ENCODE measurements at regions not wholly inside any gene's neighbourhood (a gene's known extent, or its start where the extent isn't known, plus 50 kb on each side); places are given as distances from the start of the nearest gene placed in this dataset.

GRCh38 chr18:56391931-56392590 is 246.3 kb downstream of the TXNL1 start:
- Histone ChIP-seq H4K20me1 (ENCODE audit: insufficient read depth, low read length) (no peaks in the 10 kb centered on the region), H3K27me3 (ENCODE audit: insufficient read depth, low read length) (no peaks in the 10 kb centered on the region), H3K4me1 (ENCODE audit: insufficient read depth, low read length, severe bottlenecking) (no peaks in the 10 kb centered on the region), H3K9me2 (ENCODE audit: low read depth, low read length) (no peaks in the 10 kb centered on the region), H3K9me3 (ENCODE audit: low read length) (no peaks in the 10 kb centered on the region), H3K36me3 (ENCODE audit: insufficient read depth, low read length) (no peaks in the 10 kb centered on the region), H3K27ac (ENCODE audit: low read depth, low read length, poor library complexity, severe bottlenecking) (no peak overlapping the region), H2AFZ (ENCODE audit: low read length) (no peak overlapping the region), H3K4me3 (ENCODE audit: low read depth, low read length, poor library complexity, severe bottlenecking) (no peak overlapping the region), H3K79me2 (ENCODE audit: insufficient read depth, low read length) (no peaks in the 10 kb centered on the region), H3K4me2 (ENCODE audit: low read length) (no peak overlapping the region), H3K9ac (ENCODE audit: low read length) (no peak overlapping the region), H3F3A (ENCODE audit: insufficient read depth, low read length) (no peaks in the 10 kb centered on the region)
- TF ChIP-seq CTCF (IDR thresholded peaks at IDR 0.05; ENCODE audit: low read length), result no peak
- TF ChIP-seq EZH2 (IDR thresholded peaks at IDR 0.05; ENCODE audit: borderline replicate concordance, low read length), result no peak

- no peaks in the 10 kb centered on the region for H3F3A ChIP-seq (ENCODE audit: insufficient read depth, low read length)
- H3K27me3 ChIP-seq (ENCODE audit: insufficient read depth, low read length), result no peaks in the 10 kb centered on the region
Measured at GRCh38 chr18:56390626-56391025, 247.8 kb downstream of the TXNL1 start.

GRCh38 chr18:56389190-56389589 is 249.2 kb downstream of the TXNL1 start:
- Histone ChIP-seq H3F3A (ENCODE audit: insufficient read depth, low read length) (no peaks in the 10 kb centered on the region), H3K36me3 (ENCODE audit: insufficient read depth, low read length) (no peaks in the 10 kb centered on the region), H4K20me1 (ENCODE audit: insufficient read depth, low read length) (no peaks in the 10 kb centered on the region), H3K9ac (ENCODE audit: low read length) (no peak overlapping the region), H3K4me1 (ENCODE audit: insufficient read depth, low read length, severe bottlenecking) (no peaks in the 10 kb centered on the region), H3K27ac (ENCODE audit: low read depth, low read length, poor library complexity, severe bottlenecking) (no peak overlapping the region), H3K27me3 (ENCODE audit: insufficient read depth, low read length) (no peaks in the 10 kb centered on the region), H3K4me2 (ENCODE audit: low read length) (no peak overlapping the region), H3K4me3 (ENCODE audit: low read depth, low read length, poor library complexity, severe bottlenecking) (no peak overlapping the region), H2AFZ (ENCODE audit: low read length) (no peak overlapping the region), H3K79me2 (ENCODE audit: insufficient read depth, low read length) (no peaks in the 10 kb centered on the region), H3K9me2 (ENCODE audit: low read depth, low read length) (no peaks in the 10 kb centered on the region), H3K9me3 (ENCODE audit: low read length) (no peaks in the 10 kb centered on the region)
- TF ChIP-seq EZH2 (IDR thresholded peaks at IDR 0.05; ENCODE audit: borderline replicate concordance, low read length), result no peak

More at GRCh38 chr18:56390626-56391025, 247.8 kb downstream of the TXNL1 start:
- H3K4me1 ChIP-seq (ENCODE audit: insufficient read depth, low read length, severe bottlenecking), result no peaks in the 10 kb centered on the region
- no peak overlapping the region for H2AFZ ChIP-seq (ENCODE audit: low read length)
- H3K27ac ChIP-seq (ENCODE audit: low read depth, low read length, poor library complexity, severe bottlenecking), result no peak overlapping the region
- H3K4me3 ChIP-seq (ENCODE audit: low read depth, low read length, poor library complexity, severe bottlenecking), result no peak overlapping the region
- no peaks in the 10 kb centered on the region for H3K36me3 ChIP-seq (ENCODE audit: insufficient read depth, low read length)
- no peaks in the 10 kb centered on the region for H4K20me1 ChIP-seq (ENCODE audit: insufficient read depth, low read length)
- no peak overlapping the region for H3K4me2 ChIP-seq (ENCODE audit: low read length)
- no peaks in the 10 kb centered on the region for H3K9me3 ChIP-seq (ENCODE audit: low read length)
- no peak for TF ChIP-seq CTCF (IDR thresholded peaks at IDR 0.05; ENCODE audit: low read length)
- TF ChIP-seq EZH2 (IDR thresholded peaks at IDR 0.05; ENCODE audit: borderline replicate concordance, low read length), result no peak
- H3K9me2 ChIP-seq (ENCODE audit: low read depth, low read length), result no peaks in the 10 kb centered on the region
- H3K9ac ChIP-seq (ENCODE audit: low read length), result no peak overlapping the region
- H3K79me2 ChIP-seq (ENCODE audit: insufficient read depth, low read length), result no peaks in the 10 kb centered on the region

GRCh38 chr18:56388571-56388970 is 249.8 kb downstream of the TXNL1 start:
- no peak overlapping the region for H3K27ac ChIP-seq (ENCODE audit: low read depth, low read length, poor library complexity, severe bottlenecking)
- no peak overlapping the region for H3K9ac ChIP-seq (ENCODE audit: low read length)
- H3K4me3 ChIP-seq (ENCODE audit: low read depth, low read length, poor library complexity, severe bottlenecking), result no peak overlapping the region
- H3K9me2 ChIP-seq (ENCODE audit: low read depth, low read length), result no peaks in the 10 kb centered on the region
- no peak overlapping the region for H3K4me2 ChIP-seq (ENCODE audit: low read length)
- H4K20me1 ChIP-seq (ENCODE audit: insufficient read depth, low read length), result no peaks in the 10 kb centered on the region
- no peaks in the 10 kb centered on the region for H3K27me3 ChIP-seq (ENCODE audit: insufficient read depth, low read length)
- H3K79me2 ChIP-seq (ENCODE audit: insufficient read depth, low read length), result no peaks in the 10 kb centered on the region
- TF ChIP-seq CTCF (IDR thresholded peaks at IDR 0.05; ENCODE audit: low read length) (no peak), EZH2 (IDR thresholded peaks at IDR 0.05; ENCODE audit: borderline replicate concordance, low read length) (no peak)
- H3K4me1 ChIP-seq (ENCODE audit: insufficient read depth, low read length, severe bottlenecking), result no peaks in the 10 kb centered on the region
- no peaks in the 10 kb centered on the region for H3K36me3 ChIP-seq (ENCODE audit: insufficient read depth, low read length)
- H3K9me3 ChIP-seq (ENCODE audit: low read length), result no peaks in the 10 kb centered on the region
- H3F3A ChIP-seq (ENCODE audit: insufficient read depth, low read length), result no peaks in the 10 kb centered on the region
- no peak overlapping the region for H2AFZ ChIP-seq (ENCODE audit: low read length)

All from OCI-LY1 (cell line).